ENCODE measurements at regions not wholly inside any gene's neighbourhood (a gene's known extent, or its start where the extent isn't known, plus 50 kb on each side); places are given as distances from the start of the nearest gene placed in this dataset.

DNA sequence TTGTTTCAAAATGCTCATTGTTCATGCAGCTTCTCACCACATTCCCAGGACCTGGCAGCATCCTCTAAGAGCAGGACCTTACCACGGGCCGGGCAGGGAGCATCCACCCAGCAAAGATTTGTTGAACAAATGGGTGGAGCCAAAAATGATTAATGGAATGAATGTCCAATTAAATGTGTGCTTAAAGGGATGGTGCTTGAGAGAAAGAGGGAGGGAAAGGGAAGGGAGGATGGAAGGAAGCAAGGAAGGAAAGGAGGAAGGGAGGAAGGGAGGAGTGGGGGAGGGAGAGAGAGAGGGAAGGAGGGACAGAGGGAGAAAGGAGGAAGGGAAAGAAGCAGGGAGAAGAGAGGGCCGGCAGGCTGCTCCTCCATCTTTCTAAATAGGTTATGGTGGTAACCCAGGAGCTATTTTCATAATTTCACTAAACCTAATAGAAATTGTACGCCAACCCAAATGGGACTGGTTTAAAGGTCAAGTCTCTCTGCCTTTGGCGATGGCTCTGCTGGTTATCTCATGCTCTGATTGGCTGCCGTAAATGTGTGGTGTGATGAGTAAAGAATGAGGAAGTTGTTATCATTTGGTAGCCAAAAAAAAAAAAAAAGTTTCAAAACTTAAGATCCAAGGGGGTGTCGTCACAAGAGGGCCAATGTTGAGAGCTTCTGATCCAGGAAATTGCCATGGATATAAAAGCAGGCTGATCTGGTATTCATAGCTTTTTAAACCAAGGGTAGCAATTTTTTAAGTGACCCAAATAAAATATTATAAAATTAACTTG, 126.7 kb upstream of the FOXF1 start:
- DNase-seq (ENCODE audit: low read depth): no peak

DNA sequence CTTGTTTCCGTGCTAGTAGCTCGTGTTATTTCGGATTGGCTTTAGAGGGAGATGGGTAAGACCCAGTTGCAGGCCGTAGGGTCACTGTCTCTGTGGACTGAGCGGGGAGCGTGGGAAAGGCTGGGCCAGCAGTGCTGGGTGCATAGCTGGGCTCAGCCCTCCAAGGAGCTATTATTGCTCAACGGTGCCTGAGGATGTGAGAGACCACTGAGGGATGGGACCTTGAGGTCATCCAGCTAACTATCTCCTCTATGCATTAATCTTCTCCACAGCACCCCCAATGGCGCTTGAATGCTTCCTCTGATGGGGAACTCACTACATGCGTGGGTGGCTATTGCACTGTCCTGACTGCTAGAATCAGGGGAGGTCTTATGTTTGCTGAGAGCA, 126.1 kb upstream of the FOXF1 start:
- no peak for DNase-seq (ENCODE audit: low read depth)

DNA sequence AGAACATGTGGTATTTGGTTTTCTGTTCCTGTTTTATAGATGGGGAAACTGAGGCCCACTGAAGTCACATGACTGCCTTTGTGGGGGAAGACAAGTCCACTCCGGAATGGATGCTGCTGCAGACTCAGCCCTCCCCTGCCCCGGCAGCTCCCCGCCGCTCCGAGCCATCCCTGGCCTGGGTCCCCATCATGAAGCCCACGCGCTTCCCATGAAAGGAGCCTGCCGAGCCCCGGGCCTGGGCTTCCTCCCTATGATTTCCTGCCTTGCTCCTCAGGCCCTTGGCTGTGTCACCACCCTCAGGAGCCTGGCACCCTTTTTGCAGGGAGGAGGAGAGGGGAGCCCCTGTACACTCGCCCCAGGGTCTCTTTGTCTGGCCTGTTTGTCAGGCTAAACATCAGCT, 125.3 kb upstream of the FOXF1 start:
- DNase-seq (ENCODE audit: low read depth): no peak

DNA sequence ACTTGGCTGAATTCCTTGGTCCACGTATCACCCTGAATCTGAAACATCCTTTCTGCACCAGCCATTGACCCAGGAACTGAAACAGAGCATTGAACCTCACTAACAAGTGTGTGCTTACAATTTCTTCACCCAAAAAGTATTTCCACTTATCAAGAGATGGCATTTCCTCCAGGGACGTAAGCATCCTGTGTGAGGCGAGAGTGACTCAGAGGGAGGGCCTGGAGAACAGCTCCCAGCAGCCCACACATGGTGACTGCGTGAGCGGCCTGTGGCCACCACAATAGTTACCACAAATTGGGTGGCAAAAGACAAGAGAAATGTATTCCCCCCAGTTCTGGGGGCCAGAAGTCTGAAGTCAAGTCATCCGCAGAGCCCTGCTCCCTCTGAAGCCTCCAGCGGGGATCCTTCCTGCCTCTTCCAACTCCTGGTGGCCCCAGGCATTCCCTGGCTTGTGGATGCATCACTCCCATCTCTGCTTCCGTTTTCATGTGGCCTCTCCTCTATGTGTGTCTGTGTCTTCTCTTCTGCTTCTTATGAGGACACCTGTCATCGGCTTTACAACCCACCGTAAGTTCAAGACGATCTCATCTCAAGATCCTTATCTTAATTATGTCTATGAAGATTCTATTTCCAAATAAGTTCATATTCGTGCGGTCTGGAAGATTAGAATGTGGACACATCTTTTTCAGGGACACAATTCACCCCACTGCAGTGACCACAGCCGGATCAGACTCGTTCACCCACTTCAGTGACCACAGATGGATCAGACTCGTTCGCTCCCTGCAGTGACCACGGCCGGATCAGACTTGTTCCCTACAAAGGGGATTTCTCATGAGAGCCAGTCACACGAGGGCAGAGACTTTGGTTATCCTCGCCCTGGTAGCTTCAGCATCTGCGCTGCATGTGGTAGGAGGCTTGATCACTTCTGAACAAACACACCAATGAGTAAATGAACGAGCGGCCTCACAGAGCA, 122.6 kb upstream of the FOXF1 start:
- DNase-seq (ENCODE audit: low read depth): no peak

DNA sequence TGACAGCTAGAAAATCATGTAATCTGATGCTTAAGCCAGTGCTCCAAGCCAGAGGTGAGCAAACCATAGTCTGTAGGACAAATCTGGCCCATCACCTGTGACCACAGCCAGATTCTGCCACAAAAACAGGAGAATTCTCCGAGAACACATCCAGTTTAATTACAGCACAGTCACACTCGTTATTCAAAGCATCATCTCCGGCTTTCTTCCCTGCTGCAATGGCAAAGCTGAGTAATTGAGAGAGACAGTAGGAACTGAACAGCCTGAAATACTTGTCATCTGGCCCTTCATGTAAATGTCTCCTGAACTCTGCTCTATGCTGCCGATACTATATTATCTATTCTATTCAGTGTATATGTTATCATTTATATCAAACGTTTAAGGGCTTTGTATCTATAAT, 121.4 kb upstream of the FOXF1 start:
- no peak for DNase-seq (ENCODE audit: low read depth)

DNA sequence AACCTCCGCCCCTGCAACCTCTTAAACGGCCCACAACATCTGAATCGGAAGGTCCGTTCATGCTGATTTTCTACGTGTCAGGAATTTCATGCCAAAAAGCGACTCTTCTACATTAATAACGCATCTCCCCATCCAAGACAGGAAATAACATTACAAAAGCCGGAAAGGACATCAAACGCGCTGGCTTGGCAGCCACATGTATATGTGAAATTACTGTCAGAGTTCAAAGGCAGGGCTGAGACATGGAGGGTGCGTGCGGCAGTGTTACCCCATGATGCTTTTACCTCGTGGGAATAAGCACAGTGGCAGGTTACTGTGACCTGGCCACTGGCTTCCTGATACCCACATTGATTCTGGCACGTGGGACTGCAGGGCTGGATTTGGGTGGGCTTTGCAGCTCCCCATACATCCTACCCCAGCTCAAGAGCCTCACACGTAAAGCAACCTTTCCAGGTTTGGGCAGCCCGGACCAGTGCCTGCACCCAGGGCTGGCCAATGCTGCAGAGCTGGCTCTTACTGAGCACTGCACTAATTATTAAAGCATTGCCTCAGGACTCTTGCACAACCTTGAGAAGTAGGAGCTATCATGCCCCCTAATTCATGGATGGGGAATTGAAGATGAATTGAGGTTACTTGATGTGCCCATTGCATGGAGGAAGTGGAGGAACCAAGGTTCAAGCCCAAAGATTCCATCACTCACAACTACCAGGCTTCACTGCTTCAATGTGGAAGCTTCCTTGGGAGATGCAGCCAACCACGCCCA, 120.6 kb upstream of the FOXF1 start:
- no peak for DNase-seq (ENCODE audit: low read depth)

DNA sequence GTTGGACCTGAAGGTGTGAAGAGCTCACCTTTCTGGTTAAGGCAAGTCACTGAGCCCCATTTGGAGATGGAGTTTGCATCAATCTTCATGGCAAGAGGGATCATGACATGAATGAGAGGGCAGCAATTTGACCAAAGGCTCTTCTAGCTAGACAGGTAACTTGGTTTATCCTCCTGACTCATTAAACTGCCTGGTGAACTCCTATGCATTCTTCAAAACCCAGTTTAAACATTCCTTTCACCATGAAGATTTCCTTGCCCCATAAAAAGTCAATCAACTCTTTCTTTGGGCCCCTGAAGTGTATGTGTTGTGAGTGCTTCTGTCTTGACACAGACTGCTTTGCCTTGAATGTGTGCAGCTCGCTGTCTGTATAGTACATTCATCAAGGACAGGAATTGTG, 120.0 kb upstream of the FOXF1 start:
- DNase-seq (ENCODE audit: low read depth): no peak

DNA sequence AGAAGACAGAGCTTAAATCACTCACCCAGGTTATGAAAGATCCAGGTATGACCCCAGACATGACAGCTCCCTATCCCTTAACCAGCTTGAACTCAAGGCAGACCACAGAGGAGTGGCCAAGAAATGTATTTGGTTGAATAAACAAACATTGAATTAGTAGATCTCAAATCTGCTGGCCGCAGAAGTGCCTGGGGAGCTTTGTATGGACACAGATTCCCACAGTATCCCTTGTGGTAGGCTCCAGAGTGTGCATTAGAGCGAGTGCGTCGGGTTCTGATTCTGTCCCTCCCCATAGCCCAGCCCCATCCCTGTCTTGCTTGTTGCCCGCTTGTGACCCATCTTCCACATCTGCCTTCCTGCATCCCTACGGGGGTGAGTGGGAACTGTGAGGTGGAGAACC, 118.8 kb upstream of the FOXF1 start:
- no peak for DNase-seq (ENCODE audit: low read depth)

DNA sequence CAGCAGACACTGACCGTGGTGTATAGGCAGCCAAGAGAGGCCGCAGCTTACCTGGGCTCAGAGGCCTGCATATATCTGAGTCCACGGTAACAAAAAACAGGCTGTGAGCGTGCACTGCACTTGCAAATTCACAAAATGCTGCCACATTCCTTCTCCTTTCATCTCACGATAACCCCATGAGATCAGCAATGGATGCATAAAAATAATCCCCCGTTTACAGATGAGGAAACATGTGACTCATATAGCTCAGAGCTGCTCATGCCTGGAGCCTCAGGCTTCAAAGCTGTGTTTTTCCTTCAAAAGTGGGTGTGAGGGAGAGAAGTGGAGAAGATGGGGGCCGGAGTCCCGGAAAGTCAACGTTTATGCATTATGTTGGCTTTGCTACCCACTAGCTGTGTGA, 118.3 kb upstream of the FOXF1 start:
- DNase-seq (ENCODE audit: low read depth): no peak

DNA sequence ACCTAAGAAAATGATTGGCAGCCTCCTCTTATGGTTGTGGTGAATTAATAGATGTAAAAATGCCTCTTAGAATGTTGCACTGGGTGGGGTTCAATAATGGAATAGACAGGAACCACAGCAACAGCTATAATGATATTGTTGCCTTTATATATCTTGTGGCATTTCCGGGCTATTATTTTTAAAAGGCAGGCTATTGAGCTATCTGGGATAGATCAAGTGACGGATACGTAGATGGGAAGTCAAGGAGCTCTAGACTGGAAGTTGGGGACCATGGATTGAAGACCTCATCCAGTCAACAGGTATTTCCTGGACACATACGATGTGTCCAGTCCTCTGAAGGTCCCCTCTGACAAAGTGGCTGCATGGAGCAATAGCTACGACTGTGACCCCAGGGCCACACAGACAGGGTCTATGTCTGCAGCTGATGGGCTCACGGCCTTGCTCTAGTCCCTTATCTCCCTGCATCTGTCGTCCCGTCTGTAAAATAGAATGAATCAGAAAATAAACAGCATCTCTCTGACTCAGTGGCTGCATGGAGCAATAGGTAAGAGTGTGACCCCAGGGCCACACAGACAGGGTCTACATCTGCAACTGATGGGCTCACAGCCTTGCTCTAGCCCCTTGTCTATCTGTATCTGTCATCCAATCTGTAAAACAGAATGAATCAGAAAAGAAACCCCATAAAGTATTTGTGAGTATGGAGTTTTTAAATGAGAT, 117.7 kb upstream of the FOXF1 start:
- DNase-seq (ENCODE audit: low read depth): no peak

DNA sequence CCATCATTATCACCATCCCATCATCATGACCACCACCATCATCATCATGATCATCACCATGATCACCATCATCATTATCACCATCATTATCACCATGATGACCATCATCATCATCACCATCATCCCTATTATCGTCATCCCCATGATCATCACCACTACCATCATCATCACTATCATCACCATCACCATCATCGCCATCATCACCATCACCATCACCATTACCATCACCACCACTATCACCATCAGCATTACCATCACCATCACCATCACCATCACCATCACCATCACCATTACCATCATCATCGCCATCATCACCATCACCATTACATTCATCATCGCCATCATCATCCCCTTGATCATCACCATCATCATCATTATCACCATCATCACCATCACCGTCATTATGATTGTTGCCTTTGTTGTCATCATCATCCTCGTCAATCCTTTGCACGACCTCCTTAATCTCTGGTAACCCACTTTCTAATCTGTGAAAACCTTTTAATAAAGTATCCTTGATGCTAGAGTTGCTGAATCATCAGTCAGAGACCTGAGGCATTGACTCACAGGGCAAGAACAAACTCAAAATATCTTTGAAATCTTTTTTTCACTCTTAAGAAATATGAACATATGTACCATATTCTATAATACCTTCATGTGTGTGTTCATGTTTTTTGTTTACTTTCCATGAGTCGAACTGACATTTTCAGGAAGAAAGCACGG, 116.3 kb upstream of the FOXF1 start:
- DNase-seq (ENCODE audit: low read depth): no peak

DNA sequence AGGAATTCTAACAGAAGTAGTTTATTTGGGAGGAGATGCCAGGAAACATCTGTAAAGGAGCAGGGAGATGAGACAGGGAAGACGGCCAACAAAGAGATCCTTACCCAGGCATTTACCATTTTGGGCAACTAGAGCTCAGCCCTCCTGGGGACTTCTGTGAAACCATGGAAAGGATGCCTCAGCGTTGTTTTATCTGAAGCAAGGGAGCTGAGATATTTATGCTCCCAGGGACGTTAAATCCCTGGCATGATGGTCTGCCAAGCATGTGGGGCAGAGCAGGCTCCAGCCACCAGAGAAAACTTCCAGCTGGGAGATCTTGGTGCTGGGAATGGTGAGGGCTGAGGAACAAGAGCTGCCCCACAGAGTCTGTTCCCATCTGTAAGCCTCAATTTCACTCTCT, 114.8 kb upstream of the FOXF1 start:
- DNase-seq (ENCODE audit: low read depth): no peak

DNA sequence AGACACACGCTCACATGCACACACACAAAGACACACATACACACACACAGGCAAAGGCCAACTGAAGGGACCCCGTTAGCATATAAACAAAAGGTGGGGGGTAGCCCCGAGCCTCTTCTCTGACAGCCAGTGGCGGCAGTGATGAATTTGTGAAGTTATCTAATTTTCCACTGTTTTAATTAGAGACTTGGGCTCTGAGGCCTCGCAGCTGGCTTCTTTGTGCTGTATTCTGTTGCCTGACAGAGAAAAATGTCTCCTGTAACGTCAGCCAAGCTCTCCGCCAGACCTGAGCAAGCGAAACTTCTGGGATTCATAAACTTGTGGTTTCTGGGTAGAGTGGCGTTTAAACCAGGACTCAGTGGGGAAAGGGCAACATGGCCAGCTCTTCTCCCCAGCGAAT, 113.9 kb upstream of the FOXF1 start:
- DNase-seq (ENCODE audit: low read depth): no peak

DNA sequence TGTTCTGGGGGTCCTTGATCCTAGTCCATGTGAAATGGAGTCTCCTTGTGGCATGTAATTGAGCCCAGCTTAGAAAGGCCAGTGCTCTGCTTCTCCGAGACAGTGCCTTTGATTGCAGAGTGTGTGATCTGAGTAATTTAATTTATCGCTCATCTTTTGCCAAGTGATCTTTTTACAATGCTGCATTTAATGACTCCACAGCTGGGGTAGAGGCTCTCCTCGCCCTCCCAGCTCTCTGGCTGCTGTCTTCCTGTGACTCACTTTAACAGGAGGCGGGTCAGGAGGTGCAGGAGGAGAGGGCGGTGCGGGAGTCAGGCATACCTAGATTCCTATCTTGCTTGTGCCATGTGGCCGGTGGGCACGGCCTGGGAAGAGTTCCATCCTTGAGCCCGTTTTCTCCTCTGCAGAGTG, 113.4 kb upstream of the FOXF1 start:
- DNase-seq (ENCODE audit: low read depth): no peak

DNA sequence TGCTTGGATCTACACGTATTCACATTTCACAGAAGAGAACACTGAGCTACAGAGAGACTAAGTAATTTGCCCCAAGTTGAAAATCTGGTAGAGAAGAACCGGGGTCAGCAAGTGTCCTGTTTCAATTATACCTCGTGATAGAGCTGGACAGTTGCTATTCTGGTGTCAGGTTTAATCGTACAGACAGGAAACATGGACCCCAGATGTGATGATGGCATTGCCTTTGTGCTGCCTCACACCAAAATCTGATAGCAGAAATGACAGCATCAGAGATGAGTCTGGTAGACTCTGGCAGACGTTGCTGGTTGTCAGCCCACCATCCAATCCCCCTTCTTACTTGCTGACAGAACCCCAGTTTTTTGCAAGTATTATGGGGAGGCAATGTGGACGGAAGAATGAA, 112.1 kb upstream of the FOXF1 start:
- DNase-seq (ENCODE audit: low read depth): no peak

DNA sequence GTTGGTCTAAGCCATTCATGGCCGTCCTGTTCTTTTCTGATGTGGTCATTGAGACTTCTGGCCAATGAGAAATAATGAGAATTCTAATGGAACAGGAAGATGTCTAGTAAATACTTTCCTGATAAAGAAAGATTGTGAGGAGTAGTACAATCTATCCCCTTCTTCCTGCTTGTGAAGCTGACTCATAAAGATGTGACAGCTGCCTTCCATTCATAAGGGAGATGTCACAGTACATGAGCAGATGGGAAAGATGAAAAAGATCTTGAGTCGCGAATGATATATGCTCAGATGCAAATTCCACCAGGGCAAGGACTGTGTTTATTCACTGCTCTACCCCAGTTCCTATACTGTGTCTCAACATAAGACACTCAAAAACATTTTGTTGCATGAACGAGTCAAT, 111.7 kb upstream of the FOXF1 start:
- DNase-seq (ENCODE audit: low read depth): no peak

DNA sequence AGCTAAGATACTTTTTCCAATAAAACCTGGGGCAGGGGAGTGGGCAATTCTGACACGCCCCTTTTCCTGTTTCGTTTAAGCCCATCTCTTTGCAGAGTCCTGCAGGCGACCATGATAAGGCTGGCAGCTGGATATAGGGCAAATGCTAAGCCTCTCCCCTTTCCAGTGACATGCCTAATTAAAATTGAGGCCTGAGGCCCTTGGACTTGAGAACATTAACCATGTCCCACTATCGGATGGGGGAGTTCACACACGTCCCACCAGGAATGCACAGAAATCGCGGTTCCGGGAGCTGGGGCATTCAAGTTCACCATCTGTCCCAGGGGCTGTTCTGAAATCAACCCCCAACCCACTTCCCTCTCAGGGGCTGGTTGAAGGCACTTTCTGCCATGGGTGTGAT, 109.2 kb upstream of the FOXF1 start:
- DNase-seq (ENCODE audit: low read depth): no peak

DNA sequence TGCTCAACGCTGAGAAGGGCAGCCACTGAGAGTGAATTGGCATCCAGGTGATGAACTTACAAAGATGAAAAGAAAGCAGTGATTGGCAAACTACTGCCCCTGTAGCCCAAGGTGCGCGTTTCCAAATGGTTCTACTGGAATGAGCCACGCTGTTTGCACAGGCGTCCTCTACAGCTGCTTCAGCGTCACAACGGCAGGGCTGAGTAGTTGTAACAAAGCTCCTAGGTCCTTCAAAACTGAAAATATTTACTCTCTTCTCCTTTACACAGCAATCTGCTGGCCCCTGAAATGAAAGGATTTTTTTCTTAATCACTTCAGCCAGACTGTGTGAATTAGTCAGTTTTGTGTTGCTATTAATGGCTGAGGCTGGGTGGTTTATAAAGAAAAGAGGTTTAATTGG, 107.2 kb upstream of the FOXF1 start:
- no peak for DNase-seq (ENCODE audit: low read depth)

DNA sequence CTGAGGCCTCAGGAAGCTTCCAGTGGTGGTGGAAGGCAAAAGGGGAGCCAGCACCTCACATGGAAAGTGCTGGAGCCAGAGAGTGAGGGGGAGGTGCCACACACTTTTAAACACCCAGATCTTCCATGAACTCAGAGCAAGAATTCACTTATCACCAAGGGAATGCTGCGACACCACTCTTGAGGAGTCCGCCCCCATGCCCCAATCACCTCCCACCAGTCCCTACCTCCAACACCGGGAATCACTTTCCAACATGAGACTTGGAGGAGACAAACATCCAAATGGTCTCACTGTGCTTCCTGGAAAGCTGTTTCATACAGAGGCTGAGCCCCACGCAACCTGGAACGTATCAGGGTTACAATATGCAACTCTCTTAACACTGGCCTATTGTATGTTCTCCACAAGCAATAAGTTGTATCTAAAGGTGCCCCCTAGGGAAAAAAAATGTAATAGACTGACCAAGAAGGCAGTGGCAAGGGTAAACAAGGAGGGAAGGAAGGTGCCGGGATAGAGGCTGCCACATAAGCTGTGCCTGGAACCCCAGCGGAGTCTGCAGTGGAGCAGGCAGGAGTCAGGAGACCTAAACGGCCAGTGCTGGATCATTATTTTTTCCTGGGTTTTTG, 106.7 kb upstream of the FOXF1 start:
- no peak for DNase-seq (ENCODE audit: low read depth)

DNA sequence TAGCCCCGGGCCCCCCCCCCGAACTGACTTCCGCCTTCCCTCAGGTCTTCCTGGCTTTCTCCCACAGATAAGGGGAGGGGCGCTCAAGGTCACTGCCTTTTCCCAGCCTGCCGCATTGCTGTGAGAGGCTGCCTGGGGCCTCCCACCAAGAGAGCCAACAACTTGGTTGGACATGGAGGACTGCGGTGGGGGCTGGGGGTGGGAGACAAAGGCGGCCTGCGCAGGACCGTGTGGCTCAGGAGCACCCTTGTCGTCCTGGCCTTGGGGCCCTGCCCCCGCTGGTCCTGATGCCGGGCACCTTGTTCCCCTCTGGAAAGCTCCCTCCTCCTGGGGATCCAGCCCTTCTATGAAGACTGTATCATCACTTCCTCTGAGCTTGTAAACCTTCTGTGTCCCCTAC, 105.6 kb upstream of the FOXF1 start:
- DNase-seq (ENCODE audit: low read depth): no peak

DNA sequence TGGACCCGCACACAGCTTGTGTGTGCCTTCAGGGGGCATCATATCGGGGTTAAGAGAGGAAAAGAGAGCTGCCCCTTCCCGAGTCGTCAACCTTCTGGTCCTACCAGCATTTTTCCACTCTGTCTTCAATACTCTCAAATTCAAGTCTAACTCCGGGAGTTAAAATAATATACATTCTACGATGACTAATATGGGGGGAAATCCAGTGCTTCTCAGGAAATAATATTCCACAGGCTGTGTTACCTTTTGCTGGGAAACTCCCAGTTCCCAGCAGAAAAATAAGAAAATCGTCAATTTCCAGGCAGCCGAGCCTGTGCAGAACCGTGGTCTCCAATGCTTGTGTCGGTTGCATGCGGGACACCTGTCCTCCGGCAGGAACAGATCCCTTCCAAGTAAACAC, 105.0 kb upstream of the FOXF1 start:
- DNase-seq (ENCODE audit: low read depth): no peak

Data from stimulated activated CD8-positive, alpha-beta memory T cell treated with anti-CD3 and anti-CD28 coated beads, Interleukin-15, amount 100 ng/mL, for 24 hours (primary cell).